Esophagus squamous epithelium (tissue), 5 donors: ENCODE measurements at regions not wholly inside any gene's neighbourhood (a gene's known extent, or its start where the extent isn't known, plus 50 kb on each side); places are given as distances from the start of the nearest gene placed in this dataset.

ENCODE experiments used
- DNase-seq: peaks from one replicate; lab custom pipeline; 2025; lab: John Stamatoyannopoulos, UW
- H3K27ac ChIP-seq, 4 donors: fragments of 200-600 bp; sonication (generic); one replicate each; pipeline ENCODE4 v1.5.1; 2016 to 2019; ENCODE audit warnings: mild to moderate bottlenecking in 1 of 4
- H3K27me3 ChIP-seq, 4 donors: fragments of 200-600 bp; sonication (generic); 1 replicate in 3 of 4; 2 replicates in 1 of 4; pipeline versions ENCODE4 v1.5.1 to v1.6.0; 2017 to 2021; ENCODE audit warnings: antibody characterized with exemption in 1 of 4
- H3K36me3 ChIP-seq, 3 donors: fragments of 200-600 bp; sonication (generic); one replicate each; pipeline ENCODE4 v1.5.1; 2016 to 2019
- H3K4me1 ChIP-seq, 3 donors: fragments of 200-600 bp; sonication (generic); one replicate each; pipeline ENCODE4 v1.5.1; 2017 to 2019
- H3K4me3 ChIP-seq, 4 donors: fragments of 200-600 bp; sonication (generic); 1 replicate in 3 of 4; 2 replicates in 1 of 4; pipeline ENCODE4 v1.5.1; 2016 to 2019; ENCODE audit warnings: mild to moderate bottlenecking in 2 of 4, moderate library complexity in 1 of 4
- H3K9me3 ChIP-seq, 3 donors: fragments of 200-600 bp; sonication (generic); one replicate each; pipeline ENCODE4 v1.5.1; 2016 to 2019
- POLR2A ChIP-seq, 4 donors: fragments of 450-650 bp; IDR thresholded peaks; one replicate each; pipeline ENCODE4 v1.6.1; 2017; ENCODE audit warnings: antibody characterized with exemption in 4 of 4, mild to moderate bottlenecking in 4 of 4, moderate library complexity in 3 of 4
- WGBS, 2 donors: methylation state at CpG; one replicate each; pipeline ENCODE4 v1.1.5; 2018; 5-methylcytosine and 5-hydroxymethylcytosine counted together
- intact Hi-C: fragments of 100-400 bp; cut with DNase I; formaldehyde crosslinking; loops from one replicate; pipeline ENCODE4 v1.15.0; 2022
- TF ChIP-seq, protein P1 (sequence below), 6 experiments: fragments of 450-650 bp in 4 of 6; fragments of 200-600 bp in 2 of 6; sonication (generic) in 2 of 6; IDR thresholded peaks; one replicate each; pipeline ENCODE4 v1.5.1; 2016 to 2019; ENCODE audit warnings: antibody characterized with exemption in 6 of 6, mild to moderate bottlenecking in 4 of 6, moderate library complexity in 4 of 6
- donor health status: DM: yes; HTN: yes; CAD: no.

DNA sequence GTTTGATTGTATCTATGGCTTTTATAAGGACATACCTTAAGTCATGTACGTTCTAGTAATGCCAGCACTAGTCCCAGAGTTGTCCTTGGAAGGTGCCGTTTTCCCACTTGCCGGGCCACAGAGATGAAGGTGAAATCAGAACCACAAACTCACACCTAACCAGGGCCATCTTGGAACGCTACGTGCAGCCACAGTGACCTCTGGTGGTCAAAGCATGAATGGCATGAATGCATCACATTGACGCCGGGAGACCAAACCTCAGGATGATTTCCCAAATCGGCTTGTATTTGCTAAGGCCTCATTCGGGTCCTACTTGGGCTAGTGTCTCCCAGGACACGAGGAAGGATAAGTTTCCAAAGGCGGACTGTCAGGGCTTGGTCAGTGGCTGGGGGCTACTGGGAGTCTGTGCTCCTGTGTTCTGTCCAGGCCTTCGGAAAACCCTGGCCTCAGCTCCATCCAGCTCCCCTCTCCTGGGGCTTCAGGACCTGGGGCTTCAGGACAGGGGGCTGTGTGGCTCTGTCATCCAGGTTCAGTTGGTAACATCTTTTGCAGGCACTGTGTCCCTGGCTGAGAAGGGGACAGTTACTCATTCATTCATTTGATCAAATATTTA lies 260.5 kb downstream of the PRDM2 start:
- Histone ChIP-seq H3K27ac (no peak overlapping the region), H3K27me3 (peaks cover 0 to 38% (median 0%) of the 10 kb centered on the region in 4 donors), H3K4me3 (no peak overlapping the region), H3K4me1 (peaks cover 0 to under 1% (median 0%) of the 10 kb centered on the region in 3 donors), H3K36me3 (no peaks in the 10 kb centered on the region), H3K9me3 (no peaks in the 10 kb centered on the region)
- intact Hi-C loops, result loop anchor here (2.0 to 10.0 kb wide), 2 partner anchors 294 to 1084 kb away; no protein-coding TSS in a partner anchor
- WGBS, 2 donors, result 0 to 12% methylated on average over 2 to 12 of the region's 12 CpGs
- DNase-seq, result no peak
- no peak for TF ChIP-seq POLR2A (IDR thresholded peaks at IDR 0.05)
- TF ChIP-seq, protein P1, sequence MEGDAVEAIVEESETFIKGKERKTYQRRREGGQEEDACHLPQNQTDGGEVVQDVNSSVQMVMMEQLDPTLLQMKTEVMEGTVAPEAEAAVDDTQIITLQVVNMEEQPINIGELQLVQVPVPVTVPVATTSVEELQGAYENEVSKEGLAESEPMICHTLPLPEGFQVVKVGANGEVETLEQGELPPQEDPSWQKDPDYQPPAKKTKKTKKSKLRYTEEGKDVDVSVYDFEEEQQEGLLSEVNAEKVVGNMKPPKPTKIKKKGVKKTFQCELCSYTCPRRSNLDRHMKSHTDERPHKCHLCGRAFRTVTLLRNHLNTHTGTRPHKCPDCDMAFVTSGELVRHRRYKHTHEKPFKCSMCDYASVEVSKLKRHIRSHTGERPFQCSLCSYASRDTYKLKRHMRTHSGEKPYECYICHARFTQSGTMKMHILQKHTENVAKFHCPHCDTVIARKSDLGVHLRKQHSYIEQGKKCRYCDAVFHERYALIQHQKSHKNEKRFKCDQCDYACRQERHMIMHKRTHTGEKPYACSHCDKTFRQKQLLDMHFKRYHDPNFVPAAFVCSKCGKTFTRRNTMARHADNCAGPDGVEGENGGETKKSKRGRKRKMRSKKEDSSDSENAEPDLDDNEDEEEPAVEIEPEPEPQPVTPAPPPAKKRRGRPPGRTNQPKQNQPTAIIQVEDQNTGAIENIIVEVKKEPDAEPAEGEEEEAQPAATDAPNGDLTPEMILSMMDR (IDR thresholded peaks at IDR 0.05), result peak; percentile 92 to 97 (median 96)

DNA sequence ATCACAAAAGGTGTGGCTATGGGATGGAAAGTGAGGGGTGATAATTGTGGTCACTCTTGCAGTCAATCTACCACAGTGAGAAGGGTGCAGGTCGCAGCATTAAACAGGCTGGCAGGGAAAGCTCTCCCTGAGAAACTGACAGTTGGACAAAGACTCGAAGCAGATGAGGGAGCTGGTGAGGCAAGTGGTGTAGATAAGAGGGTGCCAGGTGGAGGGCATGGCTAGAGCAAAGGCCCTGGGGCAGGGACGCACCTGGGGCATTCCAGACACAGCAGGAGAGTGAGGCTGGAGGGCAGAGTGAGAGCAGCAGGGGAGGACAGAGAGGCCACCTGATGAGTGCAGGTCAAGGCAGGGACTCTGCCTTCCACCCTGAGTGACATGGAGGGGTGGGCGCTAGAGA lies 264.8 kb downstream of the PRDM2 start:
- H3K4me1 ChIP-seq, result peaks cover 0 to 7% (median 0%) of the 10 kb centered on the region in 3 donors
- no peaks in the 10 kb centered on the region for H3K36me3 ChIP-seq
- 58 to 61% methylated on average over 4 of the region's 4 CpGs for WGBS, 2 donors
- DNase-seq, result no peak
- H3K4me3 ChIP-seq, result no peak overlapping the region
- no peaks in the 10 kb centered on the region for H3K9me3 ChIP-seq
- intact Hi-C loops, result loop anchor here (10.0 kb wide), 1 partner anchor 1080 kb away; no protein-coding TSS in a partner anchor
- peaks cover 0 to 54% (median 0%) of the 10 kb centered on the region in 4 donors for H3K27me3 ChIP-seq
- TF ChIP-seq, protein P1 (IDR thresholded peaks at IDR 0.05), result no peak
- TF ChIP-seq POLR2A (IDR thresholded peaks at IDR 0.05), result no peak
- no peak overlapping the region for H3K27ac ChIP-seq

DNA sequence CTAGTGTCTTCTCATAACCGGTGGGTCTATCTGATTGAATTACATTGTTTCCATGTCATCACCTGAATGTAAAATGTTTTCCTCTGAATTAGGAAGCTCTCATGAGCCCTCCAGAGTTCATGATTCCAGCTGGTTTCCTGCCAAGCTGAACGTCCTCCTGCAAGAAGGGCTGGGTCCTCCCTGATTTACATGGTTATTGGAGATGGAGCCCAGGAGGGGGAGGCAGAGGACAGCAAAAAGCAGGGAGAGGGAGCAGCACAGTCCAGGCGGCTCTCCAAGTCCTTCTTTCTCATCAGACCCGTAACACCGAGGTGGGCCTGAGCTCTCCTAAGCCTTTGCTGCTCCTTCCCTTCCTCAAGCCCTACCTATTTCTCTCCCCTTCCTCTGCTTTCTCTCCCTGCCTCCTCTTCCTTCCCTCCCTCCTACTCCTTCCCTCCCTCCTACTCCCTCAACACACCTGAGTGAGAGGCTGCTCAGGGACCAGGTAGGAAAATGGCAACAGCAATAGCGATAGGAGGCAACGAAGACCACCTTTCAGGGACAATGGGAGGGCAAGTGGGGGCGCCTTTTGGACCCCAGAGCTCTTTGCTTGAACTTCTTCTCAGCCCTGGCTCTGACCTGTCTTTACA lies 265.9 kb downstream of the PRDM2 start:
- no peak overlapping the region for H3K4me3 ChIP-seq
- no peaks in the 10 kb centered on the region for H3K36me3 ChIP-seq
- no peak for TF ChIP-seq POLR2A (IDR thresholded peaks at IDR 0.05)
- TF ChIP-seq, protein P1 (IDR thresholded peaks at IDR 0.05), result peak in 5 of 6 experiments; percentile 22 to 72 (median 48)
- peaks cover 0 to 8% (median under 1%) of the 10 kb centered on the region in 3 donors for H3K9me3 ChIP-seq
- DNase-seq, result no peak
- intact Hi-C loops, result loop anchor here (10.0 kb wide), 1 partner anchor 1079 kb away; no protein-coding TSS in a partner anchor
- H3K4me1 ChIP-seq, result peaks cover 0 to 7% (median 0%) of the 10 kb centered on the region in 3 donors
- H3K27ac ChIP-seq, result no peak overlapping the region
- WGBS, 2 donors, result 15 to 21% methylated on average over 5 to 8 of the region's 8 CpGs
- H3K27me3 ChIP-seq, result peaks cover 0 to 54% (median 0%) of the 10 kb centered on the region in 4 donors

DNA sequence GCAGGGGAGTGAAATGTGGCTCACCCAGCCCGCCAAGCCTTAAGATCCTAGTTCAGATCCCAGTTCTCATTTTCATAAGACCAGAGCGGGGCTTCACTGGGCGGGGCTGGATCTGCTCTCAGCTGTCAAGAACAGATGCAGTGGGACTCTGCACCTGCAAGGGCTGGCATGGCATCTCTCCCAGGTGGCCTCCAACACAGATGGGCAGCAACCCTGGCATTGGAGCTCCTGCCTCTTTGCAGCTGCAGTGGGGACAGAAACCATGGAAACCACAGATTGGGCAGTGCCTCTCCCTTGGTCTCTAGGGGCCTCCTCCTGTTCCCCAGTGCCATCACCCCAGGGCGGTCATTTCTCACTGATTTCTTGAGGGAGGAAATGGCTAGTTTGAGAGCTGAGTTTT lies 267.7 kb downstream of the PRDM2 start:
- TF ChIP-seq POLR2A (IDR thresholded peaks at IDR 0.05), result no peak
- TF ChIP-seq, protein P1 (IDR thresholded peaks at IDR 0.05), result no peak
- Histone ChIP-seq H3K4me1 (peaks cover 0 to 7% (median 0%) of the 10 kb centered on the region in 3 donors), H3K27ac (no peak overlapping the region), H3K27me3 (peaks cover 0 to 42% (median 0%) of the 10 kb centered on the region in 4 donors), H3K4me3 (no peak overlapping the region), H3K9me3 (peaks cover 0 to 13% (median 4%) of the 10 kb centered on the region in 3 donors), H3K36me3 (no peaks in the 10 kb centered on the region)
- no peak for DNase-seq
- intact Hi-C loops, result loop anchor here (10.0 kb wide), 1 partner anchor 1077 kb away; no protein-coding TSS in a partner anchor
- WGBS, 2 donors, result no CpG with 5 or more reads among the region's 4 CpGs

DNA sequence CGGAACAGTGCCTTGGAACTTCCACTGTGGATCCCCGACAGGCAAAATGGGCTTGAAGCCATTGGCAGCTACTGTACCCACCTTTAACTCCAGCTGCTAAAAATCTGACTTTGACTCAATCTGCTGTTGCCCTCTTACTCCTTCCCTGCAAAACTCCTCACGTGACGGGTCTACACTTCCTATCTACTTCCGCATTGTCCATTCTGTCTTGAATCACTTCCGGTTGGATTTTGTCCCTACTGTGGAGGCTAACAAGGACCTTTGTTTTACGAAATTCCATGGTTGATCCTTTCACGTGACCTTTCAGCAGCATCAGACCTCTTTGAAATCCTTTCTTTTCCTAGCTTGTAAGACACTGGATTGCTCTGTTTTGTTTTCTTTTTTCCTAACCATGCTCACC lies 268.4 kb downstream of the PRDM2 start:
- no peak for TF ChIP-seq POLR2A (IDR thresholded peaks at IDR 0.05)
- TF ChIP-seq, protein P1 (IDR thresholded peaks at IDR 0.05), result no peak
- Histone ChIP-seq H3K27me3 (peaks cover 0 to 37% (median 0%) of the 10 kb centered on the region in 4 donors), H3K4me3 (no peak overlapping the region), H3K9me3 (peaks cover 0 to 13% (median 4%) of the 10 kb centered on the region in 3 donors), H3K4me1 (peaks cover 0 to 7% (median 0%) of the 10 kb centered on the region in 3 donors), H3K36me3 (no peaks in the 10 kb centered on the region), H3K27ac (no peak overlapping the region)
- no peak for DNase-seq
- intact Hi-C loops, result loop anchor here (10.0 kb wide), 1 partner anchor 1076 kb away; no protein-coding TSS in a partner anchor
- WGBS, 2 donors, result 79 to 88% methylated on average over 8 of the region's 8 CpGs
